ENCODE measurements at regions not wholly inside any gene's neighbourhood (a gene's known extent, or its start where the extent isn't known, plus 50 kb on each side); places are given as distances from the start of the nearest gene placed in this dataset.

DNA sequence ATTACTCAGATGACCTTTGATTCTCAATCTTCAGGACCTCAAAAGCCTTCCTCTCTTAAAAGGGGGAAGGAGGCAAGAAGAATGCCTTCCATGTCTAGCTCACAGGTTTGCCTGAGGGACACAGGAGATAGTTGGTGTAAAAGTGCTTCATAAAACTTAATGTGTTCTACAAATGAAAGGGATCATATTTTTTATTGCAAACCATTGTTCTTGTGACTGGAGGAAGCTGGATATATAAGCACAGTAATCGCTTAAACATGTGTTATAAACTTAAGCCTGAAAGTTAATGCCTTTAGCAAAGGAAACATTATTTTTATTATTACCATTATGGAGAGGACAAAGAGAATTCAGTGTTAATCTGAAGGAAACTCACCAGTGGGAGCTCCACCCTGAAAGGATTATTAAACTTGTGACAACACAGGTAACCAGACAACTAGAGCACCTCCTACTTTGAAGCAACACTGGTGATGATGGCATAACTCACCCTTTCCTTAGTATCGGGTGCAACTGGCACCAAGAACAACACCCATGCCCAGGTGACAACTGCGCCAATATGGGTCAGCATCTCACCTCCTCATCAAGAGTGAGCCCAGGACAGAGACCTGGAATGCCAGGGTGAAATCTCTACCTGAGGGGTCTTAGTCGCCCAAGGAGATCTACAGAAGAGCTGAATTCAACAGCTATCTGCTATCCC is 288.7 kb upstream of the PRDM1 start:
- no peak for DNase-seq (ENCODE audit: low spot score, unreplicated experiment)
- no peaks in the 10 kb centered on the region for H3K9me3 Mint-ChIP-seq (ENCODE audit: low read depth)
- peaks cover 7% of the 10 kb centered on the region for H3K4me1 Mint-ChIP-seq (ENCODE audit: low read depth)
- H3K27ac Mint-ChIP-seq: no peak overlapping the region
- TF ChIP-seq CTCF (IDR thresholded peaks at IDR 0.05; ENCODE audit: unreplicated experiment): no peak
- H3K36me3 Mint-ChIP-seq (ENCODE audit: insufficient read depth): no peaks in the 10 kb centered on the region
- peaks cover 28% of the 10 kb centered on the region for H3K27me3 Mint-ChIP-seq
- no peak overlapping the region for H3K4me3 Mint-ChIP-seq (ENCODE audit: low read depth)

GRCh38 chr6:105795913-105796517 is 290.1 kb upstream of the PRDM1 start:
- Mint-ChIP-seq H3K27ac (no peak overlapping the region), H3K4me3 (ENCODE audit: low read depth) (no peak overlapping the region), H3K27me3 (peaks cover 26% of the 10 kb centered on the region), H3K4me1 (ENCODE audit: low read depth) (peaks cover 15% of the 10 kb centered on the region), H3K36me3 (ENCODE audit: insufficient read depth) (no peaks in the 10 kb centered on the region), H3K9me3 (ENCODE audit: low read depth) (no peaks in the 10 kb centered on the region)
- no peak for DNase-seq (ENCODE audit: low spot score, unreplicated experiment)
- no peak for TF ChIP-seq CTCF (IDR thresholded peaks at IDR 0.05; ENCODE audit: unreplicated experiment)

GRCh38 chr6:105795366-105795765 is 290.8 kb upstream of the PRDM1 start:
- Mint-ChIP-seq H3K27me3 (peaks cover 23% of the 10 kb centered on the region), H3K4me1 (ENCODE audit: low read depth) (peaks cover 15% of the 10 kb centered on the region), H3K27ac (no peak overlapping the region), H3K36me3 (ENCODE audit: insufficient read depth) (no peaks in the 10 kb centered on the region), H3K9me3 (ENCODE audit: low read depth) (no peaks in the 10 kb centered on the region), H3K4me3 (ENCODE audit: low read depth) (no peak overlapping the region)
- no peak for DNase-seq (ENCODE audit: low spot score, unreplicated experiment)
- no peak for TF ChIP-seq CTCF (IDR thresholded peaks at IDR 0.05; ENCODE audit: unreplicated experiment)

- H3K36me3 Mint-ChIP-seq (ENCODE audit: insufficient read depth): no peaks in the 10 kb centered on the region
- H3K4me3 Mint-ChIP-seq (ENCODE audit: low read depth): no peak overlapping the region
- peaks cover 21% of the 10 kb centered on the region for H3K27me3 Mint-ChIP-seq
- no peak for TF ChIP-seq CTCF (IDR thresholded peaks at IDR 0.05; ENCODE audit: unreplicated experiment)
- peaks cover 15% of the 10 kb centered on the region for H3K4me1 Mint-ChIP-seq (ENCODE audit: low read depth)
- no peak for DNase-seq (ENCODE audit: low spot score, unreplicated experiment)
- no peaks in the 10 kb centered on the region for H3K9me3 Mint-ChIP-seq (ENCODE audit: low read depth)
- no peak overlapping the region for H3K27ac Mint-ChIP-seq
These were observed 291.3 kb upstream of the PRDM1 start for GRCh38 chr6:105794870-105795269.

DNA sequence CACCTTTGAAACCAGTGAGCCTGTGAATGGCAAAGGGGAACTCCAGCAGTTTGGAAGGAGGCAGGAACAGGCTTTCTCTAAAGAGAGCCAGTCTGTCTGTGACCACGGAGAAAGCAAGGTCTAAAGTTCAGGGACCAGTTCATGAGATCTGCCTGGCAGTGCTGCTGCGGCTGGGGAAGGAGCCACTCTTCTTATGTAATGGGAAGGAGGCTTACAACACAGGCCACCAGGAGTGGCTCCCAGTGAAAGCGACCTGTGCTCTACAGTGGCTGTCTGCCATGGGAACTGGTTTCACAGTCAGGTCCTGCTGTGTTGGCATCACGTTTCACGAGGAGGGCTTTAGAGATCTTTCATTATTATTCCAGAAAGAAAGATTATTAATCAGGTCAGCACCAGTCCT is 291.9 kb upstream of the PRDM1 start:
- Mint-ChIP-seq H3K4me1 (ENCODE audit: low read depth) (peaks cover 15% of the 10 kb centered on the region), H3K9me3 (ENCODE audit: low read depth) (no peaks in the 10 kb centered on the region), H3K36me3 (ENCODE audit: insufficient read depth) (no peaks in the 10 kb centered on the region), H3K27me3 (peaks cover 20% of the 10 kb centered on the region), H3K27ac (no peak overlapping the region), H3K4me3 (ENCODE audit: low read depth) (no peak overlapping the region)
- TF ChIP-seq CTCF (IDR thresholded peaks at IDR 0.05; ENCODE audit: unreplicated experiment): no peak
- DNase-seq (ENCODE audit: low spot score, unreplicated experiment): no peak
